Myocyte (in vitro differentiated cells): ENCODE measurements at regions not wholly inside any gene's neighbourhood (a gene's known extent, or its start where the extent isn't known, plus 50 kb on each side); places are given as distances from the start of the nearest gene placed in this dataset.

ENCODE experiments used
- DNase-seq: peaks from one replicate; pipeline ENCODE4 v3.0.0-alpha.2; 2012; ENCODE audit warnings: low read depth

GRCh38 chr18:40407909-40408308 lies 1547.1 kb upstream of the PIK3C3 start:
- DNase-seq = no peak

GRCh38 chr18:40404284-40404683 lies 1550.8 kb upstream of the PIK3C3 start:
- DNase-seq = no peak

GRCh38 chr18:40402052-40402451 lies 1553.0 kb upstream of the PIK3C3 start:
- DNase-seq = no peak

GRCh38 chr18:40388121-40388520 lies 1566.9 kb upstream of the PIK3C3 start:
- DNase-seq = no peak

- DNase-seq = no peak
Observed at GRCh38 chr18:40387130-40387787, 1567.8 kb upstream of the PIK3C3 start.

GRCh38 chr18:40382197-40382596 lies 1572.8 kb upstream of the PIK3C3 start:
- DNase-seq = no peak

- DNase-seq = no peak
Observed at GRCh38 chr18:40380686-40381439, 1574.2 kb upstream of the PIK3C3 start.

- DNase-seq = no peak
Observed at GRCh38 chr18:40375837-40376236, 1579.2 kb upstream of the PIK3C3 start.

- DNase-seq = no peak
Observed at GRCh38 chr18:40371673-40372072, 1583.4 kb upstream of the PIK3C3 start.

GRCh38 chr18:40367576-40367975 lies 1587.5 kb upstream of the PIK3C3 start:
- no peak for DNase-seq

- DNase-seq = no peak
Observed at GRCh38 chr18:40366521-40366920, 1588.5 kb upstream of the PIK3C3 start.

GRCh38 chr18:40365526-40365925 lies 1589.5 kb upstream of the PIK3C3 start:
- DNase-seq = no peak

- no peak for DNase-seq
Observed at GRCh38 chr18:40360558-40360957, 1594.5 kb upstream of the PIK3C3 start.

GRCh38 chr18:40357536-40357935 lies 1597.5 kb upstream of the PIK3C3 start:
- no peak for DNase-seq

GRCh38 chr18:40356168-40356567 lies 1598.9 kb upstream of the PIK3C3 start:
- DNase-seq = no peak

- DNase-seq = no peak
Observed at GRCh38 chr18:40355726-40356125, 1599.3 kb upstream of the PIK3C3 start.

GRCh38 chr18:40348196-40348595 lies 1606.8 kb upstream of the PIK3C3 start:
- no peak for DNase-seq

GRCh38 chr18:40347261-40347660 lies 1607.8 kb upstream of the PIK3C3 start:
- DNase-seq = no peak

GRCh38 chr18:40346146-40346545 lies 1608.9 kb upstream of the PIK3C3 start:
- DNase-seq = no peak

- no peak for DNase-seq
Observed at GRCh38 chr18:40341701-40342100, 1613.3 kb upstream of the PIK3C3 start.

- no peak for DNase-seq
Observed at GRCh38 chr18:40338284-40338683, 1616.8 kb upstream of the PIK3C3 start.

GRCh38 chr18:40326985-40327384 lies 1628.0 kb upstream of the PIK3C3 start:
- no peak for DNase-seq

- DNase-seq = no peak
Observed at GRCh38 chr18:40325988-40326387, 1629.0 kb upstream of the PIK3C3 start.
